ENCODE measurements at regions not wholly inside any gene's neighbourhood (a gene's known extent, or its start where the extent isn't known, plus 50 kb on each side); places are given as distances from the start of the nearest gene placed in this dataset.

DNA sequence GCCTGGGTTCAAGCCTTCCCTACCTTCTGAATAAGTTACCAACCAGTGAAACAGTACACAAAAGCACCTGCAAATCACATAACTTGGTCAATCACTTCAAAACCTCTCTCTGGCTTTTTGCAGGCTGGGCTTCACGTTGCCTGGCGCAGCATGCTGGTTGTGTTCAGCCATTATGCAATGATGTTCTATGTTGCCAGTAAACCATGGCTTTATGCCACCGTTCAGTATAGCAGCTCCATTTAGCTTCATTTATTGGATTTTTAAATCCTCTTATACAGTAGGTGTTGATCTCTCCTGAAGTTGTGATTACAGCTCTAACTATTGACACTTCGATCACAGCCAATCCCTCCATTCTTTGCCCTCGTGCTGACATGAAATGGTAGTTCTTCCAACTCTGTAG is 233.6 kb upstream of the PTBP2 start:
- H3K36me3 ChIP-seq (replicated peaks; ENCODE audit: low read depth, low read length) = no peaks in the 10 kb centered on the region
- no peaks in the 10 kb centered on the region for H3K4me1 ChIP-seq (ENCODE audit: low read length)
- no peak overlapping the region for H3K27ac ChIP-seq (ENCODE audit: low read length)
- H3K4me2 ChIP-seq (ENCODE audit: low read length) = no peak overlapping the region
- TF ChIP-seq EZH2phosphoT487 (IDR thresholded peaks at IDR 0.05; ENCODE audit: low read depth) = no peak
- TF ChIP-seq, protein P1, sequence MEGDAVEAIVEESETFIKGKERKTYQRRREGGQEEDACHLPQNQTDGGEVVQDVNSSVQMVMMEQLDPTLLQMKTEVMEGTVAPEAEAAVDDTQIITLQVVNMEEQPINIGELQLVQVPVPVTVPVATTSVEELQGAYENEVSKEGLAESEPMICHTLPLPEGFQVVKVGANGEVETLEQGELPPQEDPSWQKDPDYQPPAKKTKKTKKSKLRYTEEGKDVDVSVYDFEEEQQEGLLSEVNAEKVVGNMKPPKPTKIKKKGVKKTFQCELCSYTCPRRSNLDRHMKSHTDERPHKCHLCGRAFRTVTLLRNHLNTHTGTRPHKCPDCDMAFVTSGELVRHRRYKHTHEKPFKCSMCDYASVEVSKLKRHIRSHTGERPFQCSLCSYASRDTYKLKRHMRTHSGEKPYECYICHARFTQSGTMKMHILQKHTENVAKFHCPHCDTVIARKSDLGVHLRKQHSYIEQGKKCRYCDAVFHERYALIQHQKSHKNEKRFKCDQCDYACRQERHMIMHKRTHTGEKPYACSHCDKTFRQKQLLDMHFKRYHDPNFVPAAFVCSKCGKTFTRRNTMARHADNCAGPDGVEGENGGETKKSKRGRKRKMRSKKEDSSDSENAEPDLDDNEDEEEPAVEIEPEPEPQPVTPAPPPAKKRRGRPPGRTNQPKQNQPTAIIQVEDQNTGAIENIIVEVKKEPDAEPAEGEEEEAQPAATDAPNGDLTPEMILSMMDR (IDR thresholded peaks at IDR 0.05; ENCODE audit: low read depth, low read length) = no peak
- H3K9ac ChIP-seq (ENCODE audit: low read length) = no peak overlapping the region
- H3K9me3 ChIP-seq (ENCODE audit: insufficient read depth, low read length) = no peaks in the 10 kb centered on the region
- no peak overlapping the region for H3K4me3 ChIP-seq (ENCODE audit: low read length)
- H3K27me3 ChIP-seq (ENCODE audit: low read depth, low read length) = peaks cover 3% of the 10 kb centered on the region; the same call in 1 of the 2 replicates
- H2AFZ ChIP-seq (ENCODE audit: low read depth, low read length) = no peak overlapping the region
- H3K79me2 ChIP-seq (ENCODE audit: low read length) = no peaks in the 10 kb centered on the region
- H4K20me1 ChIP-seq (ENCODE audit: insufficient read depth, low read length) = no peaks in the 10 kb centered on the region

DNA sequence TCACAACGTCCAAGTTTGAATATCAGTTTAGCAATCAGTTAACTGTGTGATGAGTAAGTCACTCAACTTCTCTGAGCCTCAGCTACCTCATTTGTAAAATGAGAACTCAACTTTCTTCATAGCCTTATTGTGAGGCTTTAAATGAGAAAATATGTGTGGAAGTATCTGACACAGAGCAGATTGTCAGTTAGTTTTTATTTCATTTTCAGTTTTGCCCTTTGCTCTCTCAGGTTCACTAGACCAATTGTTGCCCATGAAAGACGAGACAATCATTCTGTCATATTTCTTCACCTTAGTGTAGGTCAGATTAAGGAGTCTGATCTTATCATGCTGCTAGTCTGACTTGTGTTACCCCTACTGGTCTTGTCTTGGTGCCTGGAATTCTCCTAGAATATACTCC is 232.8 kb upstream of the PTBP2 start:
- Histone ChIP-seq H3K9me3 (ENCODE audit: insufficient read depth, low read length) (no peaks in the 10 kb centered on the region), H3K36me3 (replicated peaks; ENCODE audit: low read depth, low read length) (no peaks in the 10 kb centered on the region), H3K27ac (ENCODE audit: low read length) (no peak overlapping the region), H3K4me2 (ENCODE audit: low read length) (no peak overlapping the region), H3K4me3 (ENCODE audit: low read length) (no peak overlapping the region), H3K27me3 (ENCODE audit: low read depth, low read length) (peaks cover 3% of the 10 kb centered on the region; the same call in 1 of the 2 replicates), H3K9ac (ENCODE audit: low read length) (no peak overlapping the region), H4K20me1 (ENCODE audit: insufficient read depth, low read length) (no peaks in the 10 kb centered on the region), H3K4me1 (ENCODE audit: low read length) (no peaks in the 10 kb centered on the region), H3K79me2 (ENCODE audit: low read length) (no peaks in the 10 kb centered on the region), H2AFZ (ENCODE audit: low read depth, low read length) (no peak overlapping the region)
- TF ChIP-seq, protein P1 (IDR thresholded peaks at IDR 0.05; ENCODE audit: low read depth, low read length) = no peak
- no peak for TF ChIP-seq EZH2phosphoT487 (IDR thresholded peaks at IDR 0.05; ENCODE audit: low read depth)

DNA sequence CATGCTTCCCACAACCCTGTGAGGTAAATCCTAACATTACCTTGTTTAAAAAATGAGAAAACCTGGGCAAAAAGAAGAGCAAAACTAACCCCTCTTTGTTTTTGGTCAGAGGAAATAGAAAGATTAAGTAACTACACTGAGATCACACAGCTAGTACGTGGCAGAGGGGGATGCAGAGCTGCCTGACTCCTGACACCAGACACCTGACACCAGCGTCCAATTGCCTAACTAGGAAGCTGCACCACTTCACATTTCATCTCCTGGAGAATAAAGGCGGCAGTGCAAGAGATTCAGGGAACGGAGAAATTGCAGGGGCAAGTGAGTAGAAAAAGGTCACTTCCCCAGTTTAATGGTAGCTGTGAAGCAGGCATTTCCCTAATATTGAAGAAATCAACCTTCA is 229.3 kb upstream of the PTBP2 start:
- H3K27ac ChIP-seq (ENCODE audit: low read length) = no peak overlapping the region
- no peaks in the 10 kb centered on the region for H3K9me3 ChIP-seq (ENCODE audit: insufficient read depth, low read length)
- H3K4me1 ChIP-seq (ENCODE audit: low read length) = no peaks in the 10 kb centered on the region
- H3K79me2 ChIP-seq (ENCODE audit: low read length) = no peaks in the 10 kb centered on the region
- no peak overlapping the region for H3K4me3 ChIP-seq (ENCODE audit: low read length)
- H3K4me2 ChIP-seq (ENCODE audit: low read length) = no peak overlapping the region
- no peaks in the 10 kb centered on the region for H4K20me1 ChIP-seq (ENCODE audit: insufficient read depth, low read length)
- H2AFZ ChIP-seq (ENCODE audit: low read depth, low read length) = no peak overlapping the region
- TF ChIP-seq EZH2phosphoT487 (IDR thresholded peaks at IDR 0.05; ENCODE audit: low read depth) = no peak
- TF ChIP-seq, protein P1 (IDR thresholded peaks at IDR 0.05; ENCODE audit: low read depth, low read length) = no peak
- no peak overlapping the region for H3K9ac ChIP-seq (ENCODE audit: low read length)
- peaks cover 3% of the 10 kb centered on the region; the same call in 1 of the 2 replicates for H3K27me3 ChIP-seq (ENCODE audit: low read depth, low read length)
- H3K36me3 ChIP-seq (replicated peaks; ENCODE audit: low read depth, low read length) = no peaks in the 10 kb centered on the region

DNA sequence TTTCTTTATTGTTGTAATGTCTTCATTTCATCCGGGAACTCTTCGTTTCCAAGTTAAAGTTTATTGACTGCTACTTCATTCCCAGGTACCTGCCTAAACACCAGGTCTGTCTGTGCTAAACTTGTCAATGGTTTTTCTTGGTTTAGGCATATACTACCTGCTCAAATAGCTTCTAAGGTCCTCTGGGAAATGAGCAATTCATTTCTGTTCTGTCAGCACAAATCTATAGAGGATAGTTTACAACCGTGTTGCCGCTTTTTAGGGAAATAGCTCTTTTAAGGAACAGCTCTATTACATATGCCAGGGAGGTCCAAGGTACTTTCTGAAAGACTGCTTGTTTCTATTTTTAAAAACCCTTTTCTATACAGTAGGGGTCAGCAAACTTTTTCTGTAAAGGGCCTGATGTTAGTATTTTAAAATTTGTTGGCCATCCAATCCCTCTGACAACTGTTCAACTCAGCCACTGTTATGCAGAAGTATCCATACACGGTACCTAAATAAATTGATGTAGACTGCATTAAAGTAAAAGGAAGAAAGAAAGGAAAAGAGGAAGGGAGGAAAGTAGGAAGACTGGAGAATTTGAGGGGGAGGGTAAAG is 222.7 kb upstream of the PTBP2 start:
- H3K79me2 ChIP-seq (ENCODE audit: low read length) = no peaks in the 10 kb centered on the region
- H4K20me1 ChIP-seq (ENCODE audit: insufficient read depth, low read length) = no peaks in the 10 kb centered on the region
- H3K27ac ChIP-seq (ENCODE audit: low read length) = no peak overlapping the region
- no peaks in the 10 kb centered on the region for H3K9me3 ChIP-seq (ENCODE audit: insufficient read depth, low read length)
- no peak overlapping the region for H3K4me3 ChIP-seq (ENCODE audit: low read length)
- H2AFZ ChIP-seq (ENCODE audit: low read depth, low read length) = no peak overlapping the region
- H3K4me1 ChIP-seq (ENCODE audit: low read length) = no peaks in the 10 kb centered on the region
- no peaks in the 10 kb centered on the region for H3K36me3 ChIP-seq (replicated peaks; ENCODE audit: low read depth, low read length)
- TF ChIP-seq EZH2phosphoT487 (IDR thresholded peaks at IDR 0.05; ENCODE audit: low read depth) = no peak
- TF ChIP-seq, protein P1 (IDR thresholded peaks at IDR 0.05; ENCODE audit: low read depth, low read length) = no peak
- no peaks in the 10 kb centered on the region for H3K27me3 ChIP-seq (ENCODE audit: low read depth, low read length)
- H3K4me2 ChIP-seq (ENCODE audit: low read length) = no peak overlapping the region
- no peak overlapping the region for H3K9ac ChIP-seq (ENCODE audit: low read length)
